Kidney (tissue), 13 donors: ENCODE measurements at regions not wholly inside any gene's neighbourhood (a gene's known extent, or its start where the extent isn't known, plus 50 kb on each side); places are given as distances from the start of the nearest gene placed in this dataset.

Experiments used
- DNase-seq, 5 donors: peaks; one replicate each; pipeline ENCODE4 v3.0.0-alpha.2; 2013 to 2020
- FAIRE-seq: peaks from 2 replicates; lab custom pipeline; 2012; peaks lifted over from hg19 to GRCh38; lab: Jason Lieb, UNC
- H3K27ac ChIP-seq, 2 donors: one replicate each; pipeline ENCODE4 v1.7.0; 2013; ENCODE audit warnings: low read depth in 2 of 2, low read length in 2 of 2, inconsistent platforms in 1 of 2
- H3K27me3 ChIP-seq: one replicate; pipeline ENCODE4 v1.7.1; 2013; ENCODE audit warnings: low read length, inconsistent platforms; ENCODE audit not compliant: control insufficient read depth, insufficient read depth
- H3K36me3 ChIP-seq, 3 donors: one replicate each; pipeline versions ENCODE4 v1.7.0 to v1.7.1; 2013; ENCODE audit warnings: low read length in 3 of 3, control low read depth in 1 of 3, inconsistent platforms in 1 of 3; ENCODE audit not compliant: insufficient read depth in 3 of 3, control insufficient read depth in 2 of 3
- H3K4me1 ChIP-seq, 3 donors: one replicate each; pipeline versions ENCODE4 v1.7.0 to v1.7.1; 2013; ENCODE audit warnings: low read length in 3 of 3, inconsistent platforms in 1 of 3, low read depth in 1 of 3; ENCODE audit not compliant: control insufficient read depth in 2 of 3, insufficient read depth in 2 of 3
- H3K4me3 ChIP-seq, 3 donors: one replicate each; pipeline versions ENCODE4 v1.7.0 to v1.8.1; 2013; ENCODE audit warnings: low read length in 3 of 3, control low read depth in 1 of 3, inconsistent platforms in 1 of 3
- H3K9ac ChIP-seq, 3 donors: one replicate each; pipeline versions ENCODE4 v1.7.0 to v1.7.1; 2013; ENCODE audit warnings: low read length in 3 of 3, control low read depth in 1 of 3, inconsistent platforms in 1 of 3
- H3K9me3 ChIP-seq, 3 donors: one replicate each; pipeline versions ENCODE4 v1.7.0 to v1.7.1; 2013; ENCODE audit warnings: low read length in 3 of 3, control low read depth in 1 of 3, inconsistent platforms in 1 of 3; ENCODE audit not compliant: control insufficient read depth in 2 of 3, insufficient read depth in 1 of 3
- CTCF ChIP-seq: IDR thresholded peaks from 3 replicates; pipeline ENCODE4 v1.5.1; 2012; ENCODE audit warnings: mild to moderate bottlenecking, moderate library complexity, borderline replicate concordance; ENCODE audit not compliant: insufficient read depth; ENCODE audit errors: extremely low read depth
- intact Hi-C: fragments of 100-400 bp; cut with DNase I; formaldehyde crosslinking; loops from one replicate; pipeline ENCODE4 v1.11.1; 2022
- donor health status: control.
- donor health status: control.
- donor health status: control.
- donor health status: control.
- donor health status: control.
- donor health status: DM: yes; HTN: yes; CAD: no.
- donor health status: Normal renal cell carcinoma (clear cell type).

GRCh38 chr13:59409634-59410200 is 754.0 kb downstream of the DIAPH3 start:
- no peak for DNase-seq
- Histone ChIP-seq H3K27me3 (no peaks in the 10 kb centered on the region), H3K4me3 (no peak overlapping the region), H3K36me3 (no peaks in the 10 kb centered on the region), H3K9ac (no peak overlapping the region), H3K27ac (no peak overlapping the region), H3K4me1 (peaks cover 0 to 5% (median 0%) of the 10 kb centered on the region in 3 donors), H3K9me3 (no peaks in the 10 kb centered on the region)
- FAIRE-seq: no peak
- TF ChIP-seq CTCF: no peak
- intact Hi-C loops: no loop called here

GRCh38 chr13:59413126-59413525 is 750.6 kb downstream of the DIAPH3 start:
- Histone ChIP-seq H3K9ac (no peak overlapping the region), H3K9me3 (no peaks in the 10 kb centered on the region), H3K36me3 (no peaks in the 10 kb centered on the region), H3K27me3 (no peaks in the 10 kb centered on the region), H3K4me3 (no peak overlapping the region), H3K27ac (no peak overlapping the region), H3K4me1 (peaks cover 0 to 5% (median 0%) of the 10 kb centered on the region in 3 donors)
- no peak for TF ChIP-seq CTCF
- intact Hi-C loops: no loop called here
- DNase-seq (no peak), FAIRE-seq (no peak)

- H3K27ac ChIP-seq: no peak overlapping the region
- DNase-seq (no peak), FAIRE-seq (no peak)
- H3K4me3 ChIP-seq: no peak overlapping the region
- intact Hi-C loops: no loop called here
- peaks cover 0 to 4% (median 0%) of the 10 kb centered on the region in 3 donors for H3K4me1 ChIP-seq
- H3K27me3 ChIP-seq: no peaks in the 10 kb centered on the region
- no peak overlapping the region for H3K9ac ChIP-seq
- no peaks in the 10 kb centered on the region for H3K9me3 ChIP-seq
- H3K36me3 ChIP-seq: no peaks in the 10 kb centered on the region
- TF ChIP-seq CTCF: no peak
Observed at GRCh38 chr13:59414006-59414405, 749.7 kb downstream of the DIAPH3 start.

GRCh38 chr13:59415498-59415897 is 748.2 kb downstream of the DIAPH3 start:
- no peaks in the 10 kb centered on the region for H3K27me3 ChIP-seq
- intact Hi-C loops: no loop called here
- no peaks in the 10 kb centered on the region for H3K36me3 ChIP-seq
- no peak overlapping the region for H3K27ac ChIP-seq
- no peak overlapping the region for H3K4me3 ChIP-seq
- no peak for TF ChIP-seq CTCF
- DNase-seq (no peak), FAIRE-seq (no peak)
- H3K4me1 ChIP-seq: no peaks in the 10 kb centered on the region
- H3K9ac ChIP-seq: no peak overlapping the region
- H3K9me3 ChIP-seq: no peaks in the 10 kb centered on the region
